ENCODE measurements at regions not wholly inside any gene's neighbourhood (a gene's known extent, or its start where the extent isn't known, plus 50 kb on each side); places are given as distances from the start of the nearest gene placed in this dataset.
A peak's percentile ranks its signal among the peaks of the same experiment; 100 is the strongest.

DNA sequence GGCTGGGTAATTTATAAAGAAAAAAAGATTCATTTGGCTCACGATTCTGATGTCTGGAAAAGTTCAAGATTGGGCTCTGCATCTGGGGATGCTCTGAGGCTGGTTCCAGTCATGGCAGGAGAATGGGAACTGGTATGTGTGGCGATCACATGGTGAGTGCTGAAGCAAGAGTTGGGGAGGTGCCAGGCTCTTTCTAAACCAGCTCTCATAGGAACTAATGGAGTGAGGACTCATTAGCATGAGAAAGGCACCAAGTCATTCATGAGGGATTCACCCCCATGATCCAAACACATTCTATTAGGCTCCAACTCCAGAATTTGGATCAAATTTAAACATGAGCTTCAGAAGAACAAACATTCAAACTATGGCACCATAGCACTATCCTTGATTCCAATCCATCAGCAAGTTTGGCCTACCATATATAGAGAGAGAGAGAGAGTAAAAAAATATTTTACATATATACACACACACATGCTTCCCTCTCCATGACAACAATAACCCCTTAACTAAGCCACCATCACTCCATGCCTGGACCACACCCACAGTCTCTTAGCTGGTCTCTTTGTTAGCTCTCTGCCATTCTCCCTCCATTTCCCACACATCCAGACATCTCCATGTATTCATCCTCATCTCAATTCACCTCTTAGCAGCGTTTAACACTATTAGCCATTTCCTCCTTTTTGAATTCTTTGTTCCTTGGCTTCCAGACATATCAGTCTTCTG lies 57.9 kb downstream of the NPY start:
- no peak for DNase-seq (ENCODE audit: low read depth in 2 of 2)

DNA sequence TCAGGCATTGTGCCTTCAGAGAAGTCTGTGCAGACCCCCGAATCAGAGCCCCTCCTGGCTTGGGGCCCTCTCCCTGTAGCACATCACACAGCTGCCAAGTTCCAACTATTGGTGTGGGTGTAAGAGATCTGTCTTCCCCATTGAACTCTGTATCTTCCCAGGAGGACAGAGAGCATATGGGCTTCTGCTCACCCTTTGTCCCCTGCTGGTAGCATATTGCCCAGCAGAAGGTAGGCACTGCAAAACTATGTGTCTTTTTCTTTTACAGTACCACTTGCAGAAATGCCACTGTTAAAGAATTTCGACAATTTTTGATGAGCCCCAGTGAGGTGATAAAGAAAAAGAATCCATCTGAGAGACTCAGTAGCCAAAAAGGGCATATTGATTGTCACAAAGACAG lies 59.6 kb downstream of the NPY start:
- no peak for DNase-seq (ENCODE audit: low read depth in 2 of 2)

DNA sequence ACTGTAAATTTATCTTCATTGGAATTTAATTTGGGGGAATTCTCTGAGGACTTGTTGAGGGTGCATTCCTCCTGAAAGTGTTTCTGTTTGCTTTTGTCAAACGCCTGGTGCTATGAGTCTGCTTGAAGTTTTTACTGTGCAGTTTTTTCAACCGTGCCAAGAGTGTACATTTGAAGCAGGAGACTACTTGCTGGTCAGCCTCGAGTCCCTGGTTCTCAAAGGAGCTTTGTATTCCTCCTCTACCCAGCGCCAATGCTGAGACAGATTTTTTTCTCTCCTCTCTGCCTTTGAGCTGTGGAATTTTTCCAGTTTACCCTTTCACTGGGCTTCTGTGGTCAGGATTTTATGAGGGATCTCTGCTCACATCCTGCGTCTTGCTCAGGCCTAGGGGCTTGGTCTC lies 62.1 kb downstream of the NPY start:
- DNase-seq (ENCODE audit: low read depth in 2 of 2): no peak

DNA sequence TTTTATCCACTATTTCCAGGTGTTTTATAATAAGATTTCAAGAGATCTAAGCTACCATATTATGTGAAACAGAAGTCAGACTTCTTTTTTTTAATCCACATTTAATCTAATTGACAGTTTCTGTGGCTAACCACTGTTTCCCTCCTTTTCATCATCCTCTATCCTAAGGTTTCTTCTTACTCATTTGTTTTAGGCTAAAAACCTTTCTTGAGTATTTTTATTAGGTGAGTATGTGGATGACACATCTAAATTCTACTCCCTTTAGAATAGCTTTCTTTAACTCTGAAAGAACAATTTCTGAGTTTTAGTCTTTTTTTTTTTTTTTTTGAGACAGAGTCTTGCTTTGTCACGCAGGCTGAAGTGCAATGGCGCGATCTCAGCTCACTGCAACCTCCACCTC lies 62.7 kb downstream of the NPY start:
- DNase-seq (ENCODE audit: low read depth in 2 of 2): no peak

DNA sequence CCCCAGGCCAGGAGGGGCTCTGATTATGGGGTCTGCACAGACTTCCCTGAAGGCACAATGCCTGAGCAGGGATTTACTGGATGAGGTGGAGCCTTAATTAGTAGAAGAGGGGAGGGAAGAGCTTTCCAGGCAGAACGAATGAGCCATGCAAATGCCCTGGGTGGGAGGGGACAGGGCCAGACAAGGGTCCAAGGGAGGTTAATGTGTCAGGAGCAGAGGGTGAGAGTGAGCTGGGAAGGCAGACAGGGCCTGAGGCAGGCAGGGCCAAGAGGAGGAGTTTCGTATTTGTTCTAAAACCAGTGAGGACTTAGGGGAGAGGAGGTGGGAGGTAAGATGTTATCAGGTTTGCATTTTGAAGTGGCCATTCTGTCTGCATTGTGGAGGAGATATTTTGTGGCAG lies 65.3 kb downstream of the NPY start:
- DNase-seq (ENCODE audit: low read depth in 2 of 2): no peak

DNA sequence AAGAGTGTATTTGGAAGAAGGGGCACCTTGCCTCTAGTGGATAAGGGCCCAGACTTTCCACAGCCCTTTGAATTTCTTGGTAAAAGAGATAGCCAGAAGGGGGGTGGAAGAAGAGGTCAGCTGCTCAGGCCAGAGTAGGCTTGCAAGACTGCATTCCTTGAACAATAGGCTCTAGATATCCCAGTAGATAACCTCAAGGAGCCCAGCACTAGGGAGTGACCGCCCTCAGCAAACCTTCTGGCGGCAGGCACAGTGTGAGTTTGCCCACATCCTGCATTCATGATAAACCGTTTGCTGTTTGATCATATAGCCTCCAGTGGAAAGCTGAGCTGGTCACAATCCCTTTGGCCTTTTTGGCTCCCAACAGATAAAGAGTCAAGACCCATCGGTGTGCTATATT lies 70.5 kb downstream of the NPY start:
- DNase-seq (ENCODE audit: low read depth in 2 of 2): no peak

DNA sequence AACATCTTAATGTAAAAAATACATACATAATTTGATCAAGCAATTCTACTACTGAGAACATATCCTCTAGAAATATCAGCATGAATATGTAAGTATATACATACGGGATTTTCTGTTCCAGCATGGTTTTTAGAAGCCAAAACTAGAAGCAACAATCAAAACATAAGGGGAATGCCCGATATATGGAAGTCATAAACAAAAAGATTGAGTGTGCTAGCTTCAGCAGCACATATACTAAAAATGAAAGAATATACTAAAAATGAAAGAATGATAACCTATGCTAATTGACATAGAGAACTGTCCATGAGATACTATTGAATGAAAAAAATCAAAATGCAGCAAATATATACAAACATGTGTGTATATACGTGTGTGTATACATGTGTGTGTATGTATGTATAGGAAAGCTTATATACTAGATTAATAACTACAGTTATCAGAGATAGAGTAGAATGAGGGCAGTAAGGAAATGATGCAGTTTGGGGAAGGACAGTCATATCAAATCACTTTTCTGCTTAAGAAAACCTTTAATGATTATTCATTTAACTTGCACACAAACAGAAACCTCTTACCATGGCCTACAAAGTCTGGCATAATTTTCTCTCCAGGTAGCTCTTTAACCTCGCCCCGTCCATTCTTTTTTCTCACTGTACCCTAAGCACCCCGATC lies 72.9 kb downstream of the NPY start:
- no peak for DNase-seq (ENCODE audit: low read depth in 2 of 2)

DNA sequence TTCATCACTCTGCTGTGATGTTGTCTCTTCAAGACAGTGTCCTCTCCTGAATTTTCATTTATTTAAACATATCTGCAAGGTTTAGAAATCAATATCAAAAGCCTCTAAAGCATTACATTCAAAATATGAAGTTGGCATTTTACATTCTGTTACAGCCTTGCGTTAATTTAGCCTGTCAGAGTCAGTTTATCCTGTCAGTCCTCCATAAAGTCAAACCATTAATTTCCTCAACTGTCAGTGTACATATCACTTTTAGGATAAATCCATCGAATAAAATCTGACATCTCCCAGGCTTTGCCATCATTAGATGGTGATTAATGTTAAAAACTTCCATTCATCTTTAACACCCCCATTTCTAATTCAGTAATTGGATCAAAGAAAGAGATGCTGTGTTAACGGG lies 77.0 kb downstream of the NPY start:
- no peak for DNase-seq (ENCODE audit: low read depth in 2 of 2)

DNA sequence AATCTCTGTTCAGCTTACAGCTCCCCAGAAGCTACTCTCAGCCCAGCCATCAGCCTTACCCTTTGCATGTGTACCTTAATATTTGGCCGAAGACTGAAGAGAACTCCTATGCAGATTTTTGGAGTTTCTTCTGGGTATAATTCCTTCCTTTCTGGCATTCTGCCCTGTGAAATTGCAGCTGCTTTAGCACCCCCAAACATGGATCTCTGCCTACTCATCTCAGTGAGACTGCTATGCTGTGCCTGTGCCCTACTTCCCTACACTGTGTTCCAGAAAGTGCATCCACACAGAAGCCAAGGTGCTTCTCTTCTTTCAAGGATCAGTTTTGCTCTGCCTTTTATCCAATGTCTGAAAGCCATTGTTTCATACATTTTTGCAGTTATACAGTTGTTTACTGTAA lies 81.6 kb downstream of the NPY start:
- no peak for DNase-seq (ENCODE audit: low read depth in 2 of 2)

DNA sequence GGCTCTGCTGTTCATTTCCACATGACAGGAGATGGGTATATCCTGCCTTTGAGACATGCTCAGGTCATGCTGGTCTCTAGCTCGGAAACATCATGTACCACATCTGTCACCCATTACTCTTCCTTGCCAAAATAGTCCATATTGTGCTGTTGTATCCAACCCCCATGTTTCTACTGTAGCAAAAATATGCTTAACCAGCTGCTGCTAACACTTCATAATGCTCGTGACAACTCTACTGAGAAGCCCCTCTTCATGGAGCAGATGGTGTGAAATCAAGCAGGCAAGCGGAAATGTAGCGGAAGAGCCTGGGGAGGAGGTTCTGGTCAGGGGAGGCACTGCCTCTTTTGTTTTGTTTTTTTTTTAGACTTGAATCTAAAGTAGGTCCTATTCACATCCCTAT lies 82.9 kb downstream of the NPY start:
- DNase-seq (ENCODE audit: low read depth in 2 of 2): no peak

DNA sequence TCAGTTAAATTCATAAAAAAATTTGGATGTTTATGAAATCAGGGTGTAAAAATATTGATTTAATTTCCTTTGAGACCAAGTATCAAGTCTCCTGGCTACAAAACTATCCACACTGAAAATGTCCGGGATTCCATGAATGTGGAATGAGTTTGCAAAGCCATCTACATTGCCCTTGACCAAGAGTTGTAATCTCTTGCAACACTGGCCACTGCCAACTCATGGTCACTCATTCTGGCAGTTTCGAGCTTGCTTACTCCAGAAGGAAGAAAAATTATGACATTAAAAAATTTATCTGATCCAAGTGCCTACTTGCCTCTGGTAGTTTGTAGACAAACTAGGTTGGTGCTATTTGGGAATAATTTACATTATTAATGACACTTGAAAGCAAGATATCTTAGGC lies 84.2 kb downstream of the NPY start:
- no peak for DNase-seq (ENCODE audit: low read depth in 2 of 2)

DNA sequence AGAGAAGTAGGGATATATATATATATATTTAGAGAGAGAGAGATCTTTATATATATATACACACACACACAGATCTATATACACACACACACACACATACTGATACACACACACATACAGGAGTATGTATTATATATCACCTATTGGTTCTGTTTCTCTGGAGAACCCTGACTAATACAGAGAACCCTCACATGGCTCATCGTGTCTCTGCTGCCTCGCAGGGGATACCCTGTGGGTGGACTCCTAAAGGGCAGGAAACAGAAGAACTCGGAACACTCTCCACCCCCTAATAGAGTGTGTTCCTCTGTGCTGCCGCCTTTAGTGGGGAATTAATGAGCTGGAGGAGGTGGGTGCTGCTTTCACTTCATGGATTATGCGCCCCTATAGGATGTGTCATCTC lies 86.6 kb downstream of the NPY start:
- DNase-seq (ENCODE audit: low read depth in 2 of 2): no peak

DNA sequence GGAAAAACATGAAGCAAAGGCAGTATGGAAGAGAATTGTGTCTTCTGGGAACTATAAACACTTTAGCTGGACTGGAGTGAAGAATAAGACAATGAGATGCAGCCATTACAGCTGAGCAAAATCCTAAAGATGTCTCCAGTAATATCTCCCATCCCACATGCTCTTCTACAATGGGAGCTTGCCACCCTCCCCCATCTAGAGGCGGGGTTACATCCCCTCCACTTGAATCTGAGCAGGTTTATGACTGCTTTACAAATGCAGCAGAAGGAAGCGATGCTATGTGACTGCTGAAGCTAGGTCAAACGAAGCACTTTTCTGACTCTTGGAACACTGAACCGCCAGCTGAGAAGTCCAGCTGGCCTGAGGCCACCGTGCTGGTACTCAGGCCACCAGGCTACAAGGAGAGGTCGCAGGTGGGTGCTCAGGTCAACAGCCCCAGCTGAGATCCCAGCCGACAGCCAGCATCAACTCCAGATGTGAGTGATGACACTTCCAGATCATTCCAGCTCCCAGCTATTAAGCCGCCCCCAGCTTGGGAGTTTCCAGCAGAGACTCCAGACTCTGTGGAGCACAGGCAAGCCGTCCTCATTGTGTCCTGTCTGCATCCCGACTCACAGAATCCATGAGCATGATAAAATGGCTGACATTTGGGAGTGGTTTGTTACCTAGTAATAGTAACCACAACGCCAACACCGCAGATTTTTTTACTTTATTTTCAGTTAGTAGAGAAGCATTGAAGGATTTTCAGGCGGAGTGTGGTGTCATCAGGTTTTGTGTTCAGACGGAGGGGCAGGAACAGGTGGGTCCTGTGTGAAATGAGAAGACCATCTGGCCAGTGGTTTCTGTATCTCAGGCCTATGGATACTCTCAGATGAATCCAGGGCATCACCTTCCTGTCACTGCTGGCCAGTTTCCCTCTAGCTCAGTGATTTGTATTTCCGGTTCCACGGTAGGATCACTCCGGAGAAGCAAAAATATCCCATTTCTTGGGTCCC lies 89.3 kb downstream of the NPY start:
- no peak for DNase-seq (ENCODE audit: low read depth in 2 of 2)

DNA sequence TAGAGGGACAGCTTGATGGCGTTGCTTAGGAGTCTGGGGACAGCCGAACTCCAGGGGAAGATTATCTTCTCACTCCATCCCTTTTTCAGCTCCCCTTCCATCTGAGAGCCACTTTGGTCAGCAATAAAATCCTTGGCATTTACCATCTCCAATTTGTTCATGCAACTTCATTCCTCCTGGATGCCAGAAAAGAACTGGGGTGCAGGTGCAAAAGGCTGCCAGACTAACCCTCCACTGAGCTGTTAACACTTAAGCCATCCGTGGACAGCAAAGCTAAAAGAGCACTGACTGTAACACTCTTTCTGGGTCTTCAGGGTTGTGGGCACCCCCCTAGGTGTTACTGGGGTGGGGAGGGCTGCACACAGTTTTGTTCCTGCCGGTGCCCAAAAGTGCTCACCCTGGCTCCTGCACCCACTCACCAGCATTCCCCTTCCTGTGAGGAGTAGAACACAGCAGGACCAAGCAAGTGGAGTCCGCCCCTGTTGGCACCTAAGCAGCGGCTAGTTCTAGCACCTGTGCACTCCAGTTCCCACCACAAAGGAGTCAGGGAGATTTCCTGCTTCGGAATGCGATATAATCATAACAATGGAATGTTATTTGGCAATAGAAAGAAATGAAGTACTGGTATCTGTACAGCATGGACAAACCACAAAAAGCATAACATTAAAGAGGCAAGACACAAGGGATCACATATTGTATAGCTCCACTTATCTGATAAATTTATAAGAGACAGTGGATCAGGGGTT lies 95.1 kb downstream of the NPY start:
- DNase-seq (ENCODE audit: low read depth in 2 of 2): peak; percentile 11 to 21

DNA sequence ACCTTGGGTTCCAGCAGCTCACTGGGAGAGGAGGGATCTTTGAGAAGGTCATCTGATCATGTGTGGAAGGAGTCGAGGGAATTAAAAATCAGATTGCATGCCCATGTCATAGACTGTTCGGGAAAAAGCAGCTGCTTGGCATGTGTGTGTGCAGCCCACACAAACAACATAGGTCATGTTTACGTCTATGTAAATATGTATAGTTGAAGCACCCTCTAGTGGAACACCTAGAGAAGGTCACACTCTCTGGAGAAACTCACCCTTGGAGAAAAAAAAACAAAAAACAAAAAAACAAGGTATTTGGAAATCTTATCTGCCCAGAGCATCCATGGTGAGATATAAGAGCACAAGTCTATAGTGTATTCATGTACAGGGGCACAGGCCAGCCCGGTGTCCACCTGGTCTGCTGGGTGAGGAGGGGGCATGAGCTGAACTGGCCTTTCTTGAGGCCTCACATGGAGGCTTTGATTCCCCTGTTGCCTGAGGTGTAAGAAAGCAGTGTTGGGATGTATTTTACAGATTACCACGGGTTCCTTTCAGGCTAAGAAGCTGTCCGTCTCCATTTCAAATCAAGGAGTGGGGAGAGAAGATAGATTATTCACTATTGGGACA lies 98.0 kb downstream of the NPY start:
- no peak for DNase-seq (ENCODE audit: low read depth in 2 of 2)

DNA sequence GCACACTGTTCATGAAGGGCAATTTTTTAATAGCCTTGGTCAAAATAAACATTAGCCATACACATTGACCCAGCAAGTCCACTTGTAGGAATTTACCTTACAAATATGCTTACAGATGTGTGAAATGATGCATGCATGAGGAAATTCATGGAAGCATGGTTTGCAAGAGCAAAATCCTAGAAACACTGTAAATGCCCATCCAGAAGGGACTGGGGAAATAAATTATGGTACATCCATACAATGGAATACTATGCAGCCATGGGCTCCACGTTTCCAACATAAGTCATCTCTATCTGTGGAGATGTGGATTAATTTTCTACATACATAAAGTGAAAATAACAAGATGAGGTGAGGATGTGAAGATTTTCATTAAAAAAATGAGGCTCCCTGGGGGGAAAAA lies 99.1 kb downstream of the NPY start:
- no peak for DNase-seq (ENCODE audit: low read depth in 2 of 2)

DNA sequence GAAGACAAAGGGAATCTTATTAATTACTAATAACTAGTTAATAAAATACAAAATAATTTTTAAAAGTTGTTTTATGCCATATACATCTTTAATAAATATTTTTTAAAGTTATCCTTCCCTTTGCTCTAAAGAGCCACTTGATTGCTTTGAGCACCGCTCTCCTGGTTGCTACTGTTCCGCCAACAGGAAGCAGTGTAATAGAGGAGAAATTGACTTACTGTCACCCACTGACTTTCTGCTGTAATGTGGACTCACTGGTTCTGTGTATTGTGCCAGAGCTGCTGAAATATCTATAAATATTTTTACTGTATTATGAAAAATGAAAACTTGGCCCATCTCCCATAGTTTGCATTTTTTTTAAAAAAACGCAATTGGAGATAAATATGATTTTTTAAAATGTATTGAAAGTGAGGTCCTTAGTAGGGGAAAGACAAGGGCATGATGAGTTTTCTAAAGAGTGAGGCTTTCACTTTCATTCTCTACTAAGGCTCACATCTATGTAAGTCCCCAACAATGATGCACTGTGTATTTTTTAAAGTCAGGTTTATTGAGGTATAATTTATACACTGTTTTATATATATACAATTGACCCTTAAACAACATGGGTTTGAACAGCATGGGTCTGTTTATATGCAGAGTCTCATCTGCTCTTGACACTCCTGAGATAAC lies 100.5 kb downstream of the NPY start:
- DNase-seq (ENCODE audit: low read depth in 2 of 2): no peak

DNA sequence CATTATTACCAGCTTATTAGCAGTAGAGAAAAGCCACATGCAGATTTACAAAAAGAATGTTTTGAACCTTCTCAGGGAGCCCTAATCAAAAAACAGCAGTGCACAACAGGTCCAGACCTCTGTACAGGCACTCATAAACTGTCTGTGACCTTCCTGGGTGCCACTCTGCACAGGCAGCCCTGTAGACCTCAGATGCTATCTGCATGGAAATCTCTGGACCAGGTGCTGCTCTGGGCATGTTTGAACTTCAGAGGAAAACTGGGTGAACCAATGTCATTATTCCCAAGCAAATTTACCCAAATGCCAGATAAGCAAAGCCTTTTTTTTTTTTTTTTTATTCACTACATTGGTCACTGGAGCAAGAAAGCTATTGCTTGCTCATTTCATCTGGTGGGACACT lies 104.2 kb downstream of the NPY start:
- DNase-seq (ENCODE audit: low read depth in 2 of 2): no peak

DNA sequence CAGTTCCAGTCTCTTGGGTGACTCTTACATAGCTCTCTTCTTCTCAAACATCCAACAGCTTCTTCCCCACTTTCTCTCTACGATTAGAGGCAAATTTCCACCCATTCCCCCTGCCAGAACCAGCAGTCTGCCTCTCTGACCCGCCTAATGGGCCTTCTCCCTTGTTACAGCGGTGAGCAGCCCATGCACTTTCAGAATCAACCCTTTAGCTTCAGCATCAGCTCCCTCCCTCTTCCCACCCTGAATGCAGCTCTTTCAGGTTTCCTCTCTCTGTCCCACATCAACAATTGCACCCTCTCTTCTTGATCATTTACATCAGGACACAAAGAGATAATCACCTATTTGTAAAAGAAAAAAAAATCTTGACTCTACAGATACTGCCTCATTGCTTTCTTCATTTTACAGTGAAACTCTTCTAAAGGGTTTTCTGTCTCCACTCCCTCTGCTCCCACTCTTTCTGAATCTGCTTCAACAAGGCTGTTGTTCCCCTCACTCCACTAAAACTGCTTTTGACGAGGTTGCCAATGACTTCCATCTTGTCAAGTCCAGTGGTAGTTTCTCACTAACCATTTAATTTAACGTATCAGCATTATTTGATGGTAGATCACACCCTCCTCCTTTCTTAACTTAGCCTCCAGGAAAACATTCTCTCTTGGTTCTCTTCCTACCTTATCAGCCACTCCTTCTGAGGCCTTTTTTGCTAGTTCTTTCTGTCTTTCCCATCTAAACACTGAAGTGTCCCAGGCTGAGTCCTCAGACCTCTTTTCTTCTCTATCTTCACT lies 106.6 kb downstream of the NPY start:
- DNase-seq (ENCODE audit: low read depth in 2 of 2): no peak

DNA sequence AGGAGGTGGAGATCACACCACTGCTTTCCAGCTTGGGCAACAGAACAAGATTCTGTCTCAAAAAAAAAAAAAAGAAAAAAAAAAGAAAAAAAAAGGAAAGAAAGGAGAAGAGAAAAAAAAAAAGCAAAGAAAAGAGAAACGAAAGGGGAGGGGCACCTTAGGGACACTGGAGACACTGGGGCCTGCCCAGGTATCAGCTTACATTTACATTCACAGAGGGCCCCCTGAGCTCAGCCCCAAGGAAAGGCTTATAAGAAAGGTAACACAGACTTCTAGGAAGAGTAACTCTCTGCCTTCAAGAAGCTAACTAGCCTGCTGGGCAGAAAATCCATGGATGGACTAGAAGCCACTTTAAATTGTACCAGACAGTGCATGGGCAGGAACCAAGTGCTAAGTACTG lies 108.8 kb downstream of the NPY start:
- no peak for DNase-seq (ENCODE audit: low read depth in 2 of 2)
